Prostate gland (tissue), 1 donor: ENCODE measurements at regions not wholly inside any gene's neighbourhood (a gene's known extent, or its start where the extent isn't known, plus 50 kb on each side); places are given as distances from the start of the nearest gene placed in this dataset.
"Not testable (repeated sequence)": the region's sequence is repeated elsewhere in the genome, so short reads cannot be mapped to it uniquely, and the experiment has no call there.

Experiments
- POLR2A ChIP-seq: fragments of 450-650 bp; IDR thresholded peaks from one replicate; pipeline ENCODE4 v1.6.1; 2016; ENCODE audit warnings: antibody characterized with exemption, mild to moderate bottlenecking
- POLR2AphosphoS5 ChIP-seq: sonication (generic); formaldehyde crosslinking; IDR thresholded peaks from one replicate; pipeline ENCODE4 v1.6.1; 2017; ENCODE audit warnings: antibody characterized with exemption

DNA sequence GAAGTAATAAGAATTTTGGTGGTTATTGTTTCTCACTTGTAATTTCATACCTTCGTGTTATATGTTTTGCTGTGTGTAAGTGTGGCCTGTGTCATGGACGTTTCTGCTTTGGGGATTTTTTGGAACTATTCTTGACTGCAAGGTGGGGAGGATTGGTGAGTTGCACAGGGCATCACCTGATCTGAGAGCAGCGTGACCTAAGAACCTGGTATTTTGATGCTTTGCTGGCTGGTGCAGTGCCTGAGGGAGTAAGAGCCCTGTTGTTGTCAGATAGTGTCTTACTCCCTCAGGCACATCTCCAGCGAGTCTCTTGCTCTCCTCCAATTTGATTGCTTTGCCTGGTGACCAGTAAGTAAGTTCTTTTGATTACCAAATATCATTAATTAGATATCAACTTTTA lies 158.8 kb downstream of the KBTBD2 start:
- TF ChIP-seq POLR2AphosphoS5, POLR2A: not testable (repeated sequence)
